Activated CD4-positive, alpha-beta T cell treated with anti-CD3 and anti-CD28 coated beads, Interleukin-2, amount 10 ng/mL, durations not matched to agents 24 days and 14 days (primary cell): ENCODE measurements at regions not wholly inside any gene's neighbourhood (a gene's known extent, or its start where the extent isn't known, plus 50 kb on each side); places are given as distances from the start of the nearest gene placed in this dataset.
"Not testable (repeated sequence)": the region's sequence is repeated elsewhere in the genome, so short reads cannot be mapped to it uniquely, and the experiment has no call there.

Experiments used
- DNase-seq: peaks from one replicate; pipeline ENCODE4 v3.0.0; 2022
- H3K27ac Mint-ChIP-seq: one replicate; pipeline ENCODE4 v1.8.0; 2022; ENCODE audit warnings: mild to moderate bottlenecking, mixed read lengths
- H3K27me3 Mint-ChIP-seq: one replicate; pipeline ENCODE4 v1.8.0; 2022; ENCODE audit warnings: mixed read lengths
- H3K36me3 Mint-ChIP-seq: one replicate; pipeline ENCODE4 v1.8.0; 2022; ENCODE audit warnings: low read depth, mild to moderate bottlenecking, mixed read lengths
- H3K4me1 Mint-ChIP-seq: one replicate; pipeline ENCODE4 v1.8.0; 2021; ENCODE audit warnings: mixed read lengths
- H3K4me3 Mint-ChIP-seq: one replicate; pipeline ENCODE4 v1.8.0; 2022; ENCODE audit warnings: mild to moderate bottlenecking, moderate library complexity, mixed read lengths
- H3K9me3 Mint-ChIP-seq: one replicate; pipeline ENCODE4 v1.8.0; 2021; ENCODE audit warnings: mixed read lengths
- intact Hi-C: fragments of 100-400 bp; cut with micrococcal nuclease; formaldehyde crosslinking; loops from one replicate; pipeline ENCODE4 v1.15.1; 2023

DNA sequence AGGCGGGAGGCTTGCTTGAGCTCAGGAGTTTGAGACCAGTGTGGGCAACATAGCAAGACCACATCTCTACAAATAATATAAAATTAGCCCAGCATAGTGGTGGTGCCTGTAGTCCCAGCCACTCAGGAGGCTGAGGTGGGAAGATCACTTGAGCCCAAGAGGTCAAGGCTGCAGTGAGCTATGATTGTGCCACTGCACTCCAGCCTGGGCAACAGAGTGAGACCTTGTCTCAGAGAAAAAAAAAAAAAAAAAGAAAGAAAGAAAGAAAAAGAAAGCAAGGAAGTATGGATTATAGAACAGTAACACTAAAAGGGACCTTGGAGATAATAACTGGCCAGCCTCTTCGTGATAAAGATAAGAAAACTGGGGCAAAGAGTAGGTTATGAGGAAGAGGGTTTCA lies 130.4 kb downstream of the PLCE1 start:
- H3K4me3 Mint-ChIP-seq, intact Hi-C loops, H3K27ac Mint-ChIP-seq, H3K4me1 Mint-ChIP-seq, H3K27me3 Mint-ChIP-seq, H3K9me3 Mint-ChIP-seq, DNase-seq, H3K36me3 Mint-ChIP-seq: not testable (repeated sequence)

GRCh38 chr10:94125268-94125667 lies 131.5 kb downstream of the PLCE1 start:
- H3K27me3 Mint-ChIP-seq, DNase-seq, intact Hi-C loops, H3K4me3 Mint-ChIP-seq, H3K27ac Mint-ChIP-seq, H3K36me3 Mint-ChIP-seq, H3K9me3 Mint-ChIP-seq, H3K4me1 Mint-ChIP-seq: not testable (repeated sequence)

- Mint-ChIP-seq H3K4me3 (no peak overlapping the region), H3K9me3 (no peaks in the 10 kb centered on the region), H3K36me3 (no peaks in the 10 kb centered on the region), H3K27ac (no peak overlapping the region), H3K4me1 (no peaks in the 10 kb centered on the region), H3K27me3 (peaks cover 2% of the 10 kb centered on the region)
- intact Hi-C loops = no loop called here
- DNase-seq = no peak
These were observed 132.1 kb downstream of the PLCE1 start for GRCh38 chr10:94125856-94126255.

DNA sequence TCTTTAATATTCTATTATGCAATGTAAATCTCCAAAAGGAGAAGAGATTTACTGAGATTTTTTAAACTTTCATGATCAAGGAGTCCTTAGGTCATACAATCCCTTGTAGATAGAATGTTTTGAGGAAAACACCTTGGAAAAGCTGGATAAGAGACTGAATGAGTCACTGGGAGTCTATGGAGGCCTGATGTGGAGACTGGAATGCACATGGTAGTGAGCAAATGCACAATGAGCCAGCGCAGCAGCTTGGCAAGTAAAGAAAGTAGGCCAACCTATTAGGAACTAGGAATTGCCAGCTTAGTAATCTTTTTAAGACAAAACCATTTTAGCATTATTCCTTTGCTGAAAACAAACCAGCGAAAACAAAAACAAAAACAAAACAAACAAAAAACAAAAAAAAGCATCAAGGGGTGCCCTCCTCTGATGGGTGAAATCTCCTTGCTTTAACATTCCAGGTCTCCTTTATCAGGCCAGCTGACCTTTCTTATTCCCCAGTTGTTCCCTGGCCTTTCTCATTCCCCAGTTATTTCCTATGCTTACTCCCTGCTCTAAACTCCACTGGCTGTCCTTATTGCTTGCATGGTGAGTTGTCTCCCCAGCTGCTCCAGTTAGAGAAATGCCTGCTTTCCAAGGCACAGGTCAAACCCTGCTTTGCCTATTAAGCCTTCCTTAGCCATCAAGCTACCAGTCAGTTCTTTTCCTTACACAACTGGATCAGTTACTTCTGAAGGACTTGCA lies 135.8 kb downstream of the PLCE1 start:
- DNase-seq = no peak
- Mint-ChIP-seq H3K36me3 (no peaks in the 10 kb centered on the region), H3K4me3 (no peak overlapping the region), H3K9me3 (no peaks in the 10 kb centered on the region), H3K27ac (no peak overlapping the region), H3K4me1 (no peaks in the 10 kb centered on the region), H3K27me3 (no peaks in the 10 kb centered on the region)
- intact Hi-C loops = no loop called here

DNA sequence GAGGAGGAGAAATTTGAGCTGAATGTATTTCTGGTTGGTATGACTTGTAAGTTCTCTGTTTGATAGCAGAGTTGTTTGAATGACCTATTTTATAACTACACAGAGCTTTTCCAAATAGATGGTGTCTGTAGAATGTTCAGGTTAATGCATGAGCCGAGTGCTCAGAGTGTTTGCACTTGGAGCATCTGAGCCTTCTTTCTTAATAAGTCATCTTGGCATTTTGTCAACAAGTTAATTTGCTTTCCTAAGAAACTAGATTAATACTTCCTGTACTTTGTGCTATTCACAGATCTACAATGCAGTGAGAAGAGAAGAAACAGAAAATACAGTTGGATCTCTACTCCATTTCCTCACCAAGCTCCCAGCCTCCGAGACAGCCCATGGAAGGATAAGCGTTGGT lies 138.2 kb downstream of the PLCE1 start:
- Mint-ChIP-seq H3K4me1 (no peaks in the 10 kb centered on the region), H3K27me3 (no peaks in the 10 kb centered on the region), H3K4me3 (no peak overlapping the region), H3K9me3 (no peaks in the 10 kb centered on the region), H3K27ac (no peak overlapping the region), H3K36me3 (no peaks in the 10 kb centered on the region)
- intact Hi-C loops = no loop called here
- no peak for DNase-seq

- Mint-ChIP-seq H3K36me3 (no peaks in the 10 kb centered on the region), H3K27me3 (no peaks in the 10 kb centered on the region), H3K4me3 (no peak overlapping the region), H3K9me3 (no peaks in the 10 kb centered on the region), H3K4me1 (no peaks in the 10 kb centered on the region), H3K27ac (no peak overlapping the region)
- intact Hi-C loops = no loop called here
- no peak for DNase-seq
These were observed 139.5 kb downstream of the PLCE1 start for GRCh38 chr10:94133239-94133638.

DNA sequence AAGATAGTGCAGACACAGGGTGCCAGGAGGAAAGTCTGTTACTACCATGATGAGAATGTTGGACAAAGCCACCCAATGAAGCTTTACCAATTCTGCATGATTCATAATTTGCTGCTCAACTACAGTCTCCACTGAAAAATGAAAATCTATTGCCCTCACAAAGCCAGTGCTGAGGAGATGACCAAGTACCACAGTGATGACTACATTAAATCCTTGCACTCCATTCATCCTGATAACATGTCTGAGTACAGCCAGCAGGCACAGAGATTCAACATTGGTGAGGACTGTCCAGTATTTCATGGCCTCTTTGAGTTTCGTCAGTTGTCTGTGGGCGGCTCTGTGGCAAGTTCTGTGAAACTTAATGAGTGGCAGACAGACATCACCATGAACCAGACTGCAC lies 144.0 kb downstream of the PLCE1 start:
- intact Hi-C loops = no loop called here
- no peak overlapping the region for H3K4me3 Mint-ChIP-seq

GRCh38 chr10:94138391-94138790 lies 144.7 kb downstream of the PLCE1 start:
- H3K9me3 Mint-ChIP-seq = no peaks in the 10 kb centered on the region
- no peak for DNase-seq

More for the DNA sequence above, 144.0 kb downstream of the PLCE1 start:
- H3K27ac Mint-ChIP-seq = no peak overlapping the region
- H3K9me3 Mint-ChIP-seq = no peaks in the 10 kb centered on the region
- H3K36me3 Mint-ChIP-seq = no peaks in the 10 kb centered on the region
- no peak for DNase-seq
- H3K4me1 Mint-ChIP-seq = no peaks in the 10 kb centered on the region
- H3K27me3 Mint-ChIP-seq = no peaks in the 10 kb centered on the region

DNA sequence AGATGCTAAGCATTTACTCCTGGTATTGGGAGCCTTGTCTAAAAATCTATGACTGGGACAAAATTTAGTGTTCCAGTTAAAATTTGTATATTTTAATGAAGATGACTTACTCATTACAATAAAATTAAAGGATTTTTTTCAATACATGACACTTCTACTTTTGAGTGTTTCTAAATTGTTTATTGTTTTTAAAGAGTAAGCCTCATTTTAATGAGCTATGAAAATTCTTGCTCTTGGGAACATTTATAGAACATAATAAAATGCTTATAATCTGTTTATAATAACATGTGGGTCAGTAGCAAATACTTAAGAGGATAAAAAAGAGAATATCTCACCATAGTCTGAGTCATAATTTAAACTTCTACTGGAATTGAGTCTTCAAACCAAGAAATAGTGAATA lies 149.5 kb downstream of the PLCE1 start:
- intact Hi-C loops = no loop called here
- Mint-ChIP-seq H3K9me3 (no peaks in the 10 kb centered on the region), H3K27ac (no peak overlapping the region)

More at GRCh38 chr10:94138391-94138790, 144.7 kb downstream of the PLCE1 start:
- H3K36me3 Mint-ChIP-seq = no peaks in the 10 kb centered on the region
- H3K27ac Mint-ChIP-seq = no peak overlapping the region
- H3K27me3 Mint-ChIP-seq = no peaks in the 10 kb centered on the region
- intact Hi-C loops = no loop called here
- no peaks in the 10 kb centered on the region for H3K4me1 Mint-ChIP-seq
- H3K4me3 Mint-ChIP-seq = no peak overlapping the region

DNA sequence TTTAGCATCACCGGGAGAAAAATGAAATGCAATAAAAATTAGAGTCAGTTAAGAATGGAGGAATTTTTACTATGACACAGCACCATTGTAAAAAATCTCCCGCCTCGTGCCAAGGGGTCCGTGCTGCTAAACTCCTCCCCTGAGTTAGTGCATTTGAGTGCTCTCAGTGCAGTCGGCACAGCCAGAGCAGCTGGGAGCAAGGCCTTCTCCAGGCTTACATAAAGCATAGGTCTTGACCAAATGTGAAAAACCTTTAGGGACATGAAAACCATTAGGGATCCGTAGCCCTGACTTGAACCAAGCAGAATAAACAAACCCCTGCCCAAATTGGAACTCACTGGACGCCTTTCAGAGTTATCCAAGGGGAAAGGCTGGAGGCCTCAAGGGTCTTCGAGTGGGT lies 152.6 kb downstream of the PLCE1 start:
- Mint-ChIP-seq H3K4me3 (no peak overlapping the region), H3K9me3 (no peaks in the 10 kb centered on the region), H3K4me1 (no peaks in the 10 kb centered on the region), H3K27ac (no peak overlapping the region), H3K27me3 (no peaks in the 10 kb centered on the region), H3K36me3 (no peaks in the 10 kb centered on the region)
- no peak for DNase-seq
- intact Hi-C loops = no loop called here

More for the DNA sequence above, 149.5 kb downstream of the PLCE1 start:
- Mint-ChIP-seq H3K36me3 (no peaks in the 10 kb centered on the region), H3K4me3 (no peak overlapping the region), H3K4me1 (no peaks in the 10 kb centered on the region), H3K27me3 (no peaks in the 10 kb centered on the region)
- DNase-seq = no peak

- intact Hi-C loops = no loop called here
- Mint-ChIP-seq H3K4me1 (no peaks in the 10 kb centered on the region), H3K27ac (no peak overlapping the region), H3K36me3 (no peaks in the 10 kb centered on the region), H3K4me3 (no peak overlapping the region), H3K27me3 (no peaks in the 10 kb centered on the region), H3K9me3 (no peaks in the 10 kb centered on the region)
- no peak for DNase-seq
These were observed 153.0 kb downstream of the PLCE1 start for GRCh38 chr10:94146746-94147145.

- no peaks in the 10 kb centered on the region for H3K9me3 Mint-ChIP-seq
- no peaks in the 10 kb centered on the region for H3K4me1 Mint-ChIP-seq
- intact Hi-C loops = no loop called here
- H3K27ac Mint-ChIP-seq = no peak overlapping the region
- no peak for DNase-seq
- no peaks in the 10 kb centered on the region for H3K27me3 Mint-ChIP-seq
- no peaks in the 10 kb centered on the region for H3K36me3 Mint-ChIP-seq
- H3K4me3 Mint-ChIP-seq = no peak overlapping the region
These were observed 156.0 kb downstream of the PLCE1 start for GRCh38 chr10:94149702-94150101.

DNA sequence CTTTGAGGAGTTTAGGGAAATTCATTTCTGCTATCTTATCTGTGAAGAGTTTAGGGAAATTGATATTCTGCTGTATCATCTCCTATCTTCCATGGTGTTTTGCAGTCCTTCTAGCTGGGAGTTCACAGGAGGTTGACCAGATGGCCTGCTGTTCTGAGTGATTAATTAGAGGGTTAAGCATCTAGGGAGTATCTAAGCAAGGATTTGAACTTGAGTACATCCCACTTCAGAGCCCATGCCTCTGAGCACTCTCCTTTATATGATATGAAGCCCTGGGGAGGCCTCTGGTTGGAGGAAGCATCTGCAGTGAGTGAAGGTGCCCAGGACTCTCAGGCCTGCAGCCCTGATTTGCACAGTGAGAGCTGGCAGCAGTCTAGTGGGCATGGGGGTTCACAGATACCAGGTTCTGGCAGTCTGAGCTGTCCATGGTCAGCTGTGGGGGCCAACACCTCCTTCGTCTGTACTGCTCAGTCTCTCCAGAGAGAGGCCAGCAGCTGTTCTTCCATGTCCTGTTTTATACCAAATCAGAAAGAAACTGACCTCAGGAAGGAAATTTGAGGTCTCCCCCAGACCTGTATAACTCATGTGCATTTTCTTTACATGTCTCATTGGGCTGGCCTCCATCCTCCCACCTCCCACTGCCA lies 156.9 kb downstream of the PLCE1 start:
- no peak overlapping the region for H3K27ac Mint-ChIP-seq
- intact Hi-C loops = no loop called here
- H3K4me1 Mint-ChIP-seq = no peaks in the 10 kb centered on the region
- no peaks in the 10 kb centered on the region for H3K27me3 Mint-ChIP-seq
- H3K36me3 Mint-ChIP-seq = no peaks in the 10 kb centered on the region
- H3K9me3 Mint-ChIP-seq = no peaks in the 10 kb centered on the region
- no peak overlapping the region for H3K4me3 Mint-ChIP-seq
- DNase-seq = no peak

GRCh38 chr10:94155722-94156271 lies 162.1 kb downstream of the PLCE1 start:
- DNase-seq = no peak
- H3K4me1 Mint-ChIP-seq = no peaks in the 10 kb centered on the region
- intact Hi-C loops = no loop called here
- no peaks in the 10 kb centered on the region for H3K36me3 Mint-ChIP-seq
- H3K27me3 Mint-ChIP-seq = no peaks in the 10 kb centered on the region
- no peaks in the 10 kb centered on the region for H3K9me3 Mint-ChIP-seq
- H3K4me3 Mint-ChIP-seq = no peak overlapping the region
- no peak overlapping the region for H3K27ac Mint-ChIP-seq
